HUDEP-2 (cell line): ENCODE measurements at regions not wholly inside any gene's neighbourhood (a gene's known extent, or its start where the extent isn't known, plus 50 kb on each side); places are given as distances from the start of the nearest gene placed in this dataset.

Source experiments
- DNase-seq, 76 experiments: peaks; one replicate each; lab custom pipeline; 2025; ENCODE audit not compliant: unreplicated experiment in 76 of 76; lab: John Stamatoyannopoulos, UW

DNA sequence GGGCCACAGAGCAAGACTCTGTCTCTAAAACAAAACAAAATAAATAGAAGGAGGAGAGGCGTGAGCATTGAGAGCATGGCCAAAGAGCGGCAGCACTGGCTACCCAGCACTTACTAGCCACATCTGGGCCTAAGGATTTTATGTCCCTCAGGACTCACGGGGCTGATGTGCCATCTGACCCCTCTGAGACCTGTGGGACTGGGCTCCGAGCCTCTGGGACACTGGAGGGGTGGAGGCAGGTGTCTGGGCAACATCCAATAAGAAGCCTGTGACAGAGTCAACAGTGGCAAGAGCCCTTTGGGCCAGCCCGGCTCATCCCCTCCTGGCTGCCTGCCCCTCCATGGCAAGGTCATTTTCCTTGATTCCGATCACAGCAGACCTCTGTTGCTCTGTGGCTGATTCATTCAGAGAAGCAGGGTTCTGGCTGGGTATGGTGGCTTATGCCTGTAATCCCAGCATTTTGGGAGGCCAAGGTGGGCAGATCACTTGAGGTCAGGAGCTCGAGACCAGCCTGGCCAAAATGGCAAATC is 60.7 kb downstream of the RRM2 start:
- DNase-seq: no peak

DNA sequence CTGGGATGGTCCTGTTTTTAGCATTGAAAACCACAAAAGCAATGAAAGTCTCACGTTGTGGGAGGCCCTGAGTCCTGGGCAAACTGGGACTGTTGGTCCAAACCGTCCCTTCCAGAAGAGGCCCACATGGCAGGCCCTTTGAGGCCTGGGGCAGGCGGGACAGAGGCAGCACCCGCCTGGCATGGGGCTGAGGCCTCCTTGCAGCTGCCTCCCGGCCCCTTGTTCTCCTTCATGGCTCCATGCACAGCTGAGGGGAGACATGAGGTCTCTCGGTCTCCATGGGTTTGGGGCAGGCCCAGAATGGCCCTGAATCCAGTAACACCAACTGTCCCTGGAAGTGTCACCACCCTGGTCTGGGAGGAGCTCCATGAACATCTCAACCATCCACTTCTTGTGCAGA is 61.9 kb downstream of the RRM2 start:
- DNase-seq: no peak

DNA sequence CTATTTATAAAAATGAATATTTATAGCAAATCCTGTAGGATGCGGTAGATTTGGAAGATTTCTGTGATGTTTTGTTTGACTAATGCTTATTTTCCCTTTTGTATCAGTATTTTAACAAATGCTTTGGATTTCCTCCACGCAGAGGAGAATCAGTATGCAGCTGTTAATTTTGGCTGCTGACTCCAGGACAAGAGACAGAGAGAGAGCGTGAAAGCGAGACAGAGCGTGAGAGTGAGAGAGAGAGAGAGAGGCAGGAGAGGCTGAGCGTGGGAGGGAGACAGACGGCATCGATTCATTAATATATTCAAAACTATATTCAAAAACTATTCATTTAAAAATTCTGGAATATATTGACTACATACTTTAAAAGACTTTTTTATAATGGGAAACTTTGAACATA is 62.5 kb downstream of the RRM2 start:
- DNase-seq: no peak

DNA sequence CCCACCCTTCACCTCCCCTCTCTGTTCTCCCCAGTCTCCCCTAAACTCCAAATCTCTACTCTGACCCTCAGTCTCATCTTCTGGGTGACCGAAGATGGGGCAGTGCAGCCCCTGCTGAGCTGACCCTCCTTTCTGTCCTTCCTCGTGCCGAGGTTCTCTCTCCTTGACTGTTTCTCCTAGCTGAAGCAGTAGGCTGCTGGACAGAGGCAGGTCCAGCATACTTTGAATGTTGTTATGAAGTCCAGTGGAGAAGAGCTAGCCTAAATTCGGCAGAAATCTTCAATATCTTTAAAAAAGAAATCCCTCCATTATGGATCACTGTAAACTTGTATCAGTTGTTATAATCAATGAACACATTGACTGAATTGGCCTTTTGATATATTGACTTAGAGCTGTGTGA is 63.2 kb downstream of the RRM2 start:
- DNase-seq: no peak

DNA sequence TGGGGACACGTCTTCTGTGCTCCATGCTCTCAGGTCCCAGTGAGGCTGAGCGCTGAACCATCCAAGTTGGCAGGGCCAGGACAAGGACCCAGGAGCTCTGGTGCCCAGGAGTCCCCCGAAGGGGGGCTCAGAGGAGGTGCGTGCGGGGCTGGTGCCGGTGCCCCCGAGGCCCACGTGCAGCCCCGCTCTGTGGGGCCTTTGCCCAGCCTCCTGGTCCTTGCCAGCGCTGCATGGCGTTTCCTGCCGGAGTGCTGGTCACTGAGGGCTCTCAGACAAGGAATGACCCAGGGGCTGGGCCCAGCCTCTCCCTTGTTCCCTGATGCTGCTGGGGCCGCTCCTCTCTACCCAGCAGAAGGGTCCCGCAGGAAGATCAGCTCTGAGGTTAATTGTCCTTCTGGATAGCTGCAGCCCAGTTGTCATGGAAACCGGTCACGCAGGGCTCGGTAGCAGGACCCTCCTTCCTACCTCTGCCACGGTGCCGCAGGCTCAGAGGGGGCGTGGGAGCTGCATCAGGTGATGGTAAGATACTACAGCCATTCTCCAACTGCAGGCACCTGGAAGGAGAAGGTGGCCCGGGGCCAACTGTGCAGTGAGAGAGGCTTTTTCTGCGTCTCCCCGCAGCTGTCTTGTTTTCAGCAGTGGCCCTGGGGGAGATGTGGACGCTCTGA is 64.5 kb downstream of the RRM2 start:
- DNase-seq: no peak

DNA sequence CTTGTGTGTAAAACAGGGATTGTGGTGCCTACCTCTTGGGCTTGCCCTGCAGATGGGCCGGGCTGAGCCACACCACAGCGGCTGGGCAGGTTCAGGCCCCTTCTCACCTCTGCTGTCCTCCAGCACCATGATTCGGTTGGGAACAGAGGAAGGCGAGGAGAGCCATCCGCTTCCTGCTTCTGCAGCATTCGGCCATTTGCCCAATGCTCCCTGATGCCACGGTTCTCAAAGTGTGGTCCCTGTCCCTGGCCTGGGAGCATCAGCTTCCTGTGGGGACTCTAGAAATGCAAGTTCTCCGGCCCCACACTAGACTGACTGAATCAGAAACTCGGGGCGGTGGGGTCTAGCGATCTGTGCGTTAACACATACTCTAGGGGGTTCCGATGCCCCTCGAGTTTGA is 65.1 kb downstream of the RRM2 start:
- no peak for DNase-seq

DNA sequence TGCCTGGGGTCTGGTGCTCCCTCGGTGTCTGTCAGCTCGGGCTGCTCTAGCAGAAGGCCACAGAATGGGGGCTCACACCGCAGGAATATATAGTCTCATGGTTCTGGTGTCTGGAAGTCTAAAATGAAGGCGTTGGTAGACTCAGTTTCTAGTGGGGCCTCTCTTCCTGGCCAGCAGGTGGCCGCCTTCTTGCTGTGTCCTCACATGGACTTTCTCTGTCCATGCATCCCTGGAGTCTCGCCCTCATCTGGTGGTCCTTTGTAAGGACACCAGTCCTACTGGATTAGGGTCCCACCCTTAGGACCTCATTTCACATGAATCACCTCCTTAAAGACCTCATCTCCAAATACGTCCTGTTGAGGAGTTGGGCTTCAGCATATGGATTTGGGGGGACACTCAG is 65.7 kb downstream of the RRM2 start:
- peak in 5 of 76 experiments; percentile 9 to 30 (median 24) for DNase-seq

DNA sequence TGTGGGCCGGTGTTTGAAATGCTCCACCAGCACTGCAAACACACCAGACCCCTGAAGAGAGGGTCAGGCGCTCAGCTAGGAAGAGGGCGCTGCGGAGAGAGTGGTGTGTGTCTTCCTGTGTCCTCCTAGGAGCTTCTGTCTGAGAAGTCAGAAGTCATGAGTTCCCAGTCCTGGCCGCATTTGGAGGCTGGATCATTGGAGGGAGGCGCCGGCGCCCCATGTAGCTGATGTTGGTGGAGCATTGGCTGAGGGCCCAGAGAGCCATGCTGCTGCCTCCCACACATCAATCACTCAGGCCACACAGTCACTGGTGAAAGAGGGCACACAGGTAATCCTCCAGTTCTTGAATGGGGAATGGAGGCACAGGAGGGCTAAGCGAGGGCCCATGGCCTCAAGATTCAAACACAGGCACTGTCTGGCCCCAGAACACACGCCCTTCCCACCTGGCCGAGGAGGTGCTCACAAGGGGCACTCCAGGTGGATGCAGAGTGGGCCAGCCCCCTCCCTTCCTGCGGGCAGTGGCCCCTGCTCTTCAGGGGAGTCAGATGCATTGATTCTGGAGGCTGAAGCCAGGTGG is 66.3 kb downstream of the RRM2 start:
- DNase-seq: peak in 16 of 76 experiments; percentile 5 to 36 (median 18)

DNA sequence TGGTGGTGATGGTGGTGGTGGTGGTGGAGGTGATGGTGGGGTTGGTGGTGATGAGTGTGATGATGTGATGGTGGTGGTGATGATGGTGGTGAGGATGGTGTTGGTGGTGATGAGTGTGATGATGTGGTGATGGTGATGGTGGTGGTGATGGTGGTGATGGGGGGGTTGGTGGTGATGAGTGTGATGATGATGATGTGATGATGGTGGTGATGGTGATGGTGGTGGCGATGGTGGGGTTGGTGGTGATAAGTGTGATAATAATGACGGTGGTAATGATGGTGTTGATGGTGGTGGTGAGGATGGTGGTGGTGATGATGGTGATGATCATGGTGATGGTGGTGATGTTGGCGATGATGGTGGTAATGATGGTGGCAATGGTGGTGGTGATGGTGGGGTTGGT is 67.7 kb downstream of the RRM2 start:
- DNase-seq: no peak

DNA sequence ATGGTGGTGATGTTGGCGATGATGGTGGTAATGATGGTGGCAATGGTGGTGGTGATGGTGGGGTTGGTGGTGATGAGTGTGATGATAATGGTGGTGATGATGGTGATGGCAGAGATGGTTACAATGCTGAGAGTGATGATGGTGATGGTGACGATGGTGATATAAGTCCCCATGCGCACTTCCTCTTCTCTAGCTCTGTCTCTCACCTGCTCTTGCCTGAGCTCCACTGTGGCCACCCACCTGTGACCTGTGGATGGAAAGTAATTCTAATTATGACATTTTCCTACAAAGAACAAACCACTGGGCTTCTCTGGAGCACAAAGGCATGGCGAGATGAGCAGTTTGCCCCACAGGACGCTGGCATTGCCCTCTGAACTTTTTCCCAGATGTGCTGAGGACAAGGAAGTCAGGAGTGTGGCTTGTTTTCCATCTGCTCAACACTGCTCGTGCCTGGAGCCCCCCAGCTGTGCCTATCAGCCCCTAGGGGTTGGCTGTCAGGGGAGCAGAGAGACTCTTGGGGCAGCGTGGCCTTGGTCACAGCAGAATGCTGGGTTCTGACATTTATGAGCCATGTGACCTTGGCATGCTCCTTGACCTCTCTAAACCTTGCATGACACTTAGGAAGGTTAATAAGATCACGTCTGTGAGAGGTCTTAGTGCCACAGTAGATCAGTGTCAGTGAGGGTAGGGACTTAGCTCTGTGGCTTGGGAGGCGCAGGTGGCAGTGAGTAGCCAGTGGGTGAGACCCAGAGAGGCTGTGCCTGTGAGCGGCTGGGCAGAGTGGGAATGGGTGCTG is 68.4 kb downstream of the RRM2 start:
- no peak for DNase-seq

DNA sequence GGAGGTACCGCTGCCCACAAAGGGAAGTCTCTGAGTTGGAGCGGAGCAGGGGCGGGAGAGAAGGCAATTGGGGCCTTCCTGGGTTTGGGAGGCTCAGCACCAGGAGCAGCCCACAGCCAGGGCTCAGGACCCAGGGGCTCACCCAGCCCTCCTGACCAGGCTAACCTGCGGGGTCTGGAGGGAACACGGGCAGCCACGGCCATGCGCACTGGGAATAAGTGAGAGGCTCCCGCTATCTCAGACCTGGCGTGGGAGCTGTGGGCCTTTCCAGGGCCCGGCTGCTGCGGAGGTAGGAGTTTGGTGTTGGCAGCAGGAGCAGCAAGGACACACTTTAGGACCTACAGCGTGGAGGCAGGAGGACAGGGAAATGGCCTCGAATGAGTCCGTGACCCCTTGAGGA is 69.0 kb downstream of the RRM2 start:
- DNase-seq: no peak

DNA sequence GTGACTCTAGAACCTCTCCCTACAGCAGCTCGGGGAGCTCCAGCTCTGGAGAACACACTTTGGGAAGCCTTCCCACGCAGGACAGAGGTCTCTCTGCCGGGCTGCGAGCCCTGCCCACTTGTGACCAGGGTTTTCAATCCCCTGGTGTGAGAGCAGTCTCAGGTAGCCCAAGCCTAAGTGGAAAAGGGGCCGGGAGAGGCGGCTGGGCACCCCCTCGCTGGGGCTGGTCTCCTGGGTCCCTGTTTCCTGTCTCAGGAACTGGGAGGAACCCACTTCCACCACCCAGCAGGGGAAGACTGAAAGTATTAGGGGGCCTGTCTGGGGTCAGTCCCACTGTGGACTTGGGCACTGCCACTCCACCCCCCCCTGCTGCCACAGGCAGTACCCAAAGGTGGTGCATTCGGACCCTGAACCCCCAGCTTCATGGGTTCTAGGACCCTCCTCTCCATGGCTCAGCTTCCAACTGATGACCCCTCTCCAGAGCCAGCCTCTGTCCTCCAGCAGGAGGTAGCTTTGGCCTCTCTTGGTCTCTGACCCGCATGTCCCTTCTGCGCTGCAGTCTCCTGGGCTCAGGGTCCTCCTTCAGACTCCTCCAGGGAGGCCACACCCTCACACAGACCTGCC is 70.0 kb downstream of the RRM2 start:
- no peak for DNase-seq

DNA sequence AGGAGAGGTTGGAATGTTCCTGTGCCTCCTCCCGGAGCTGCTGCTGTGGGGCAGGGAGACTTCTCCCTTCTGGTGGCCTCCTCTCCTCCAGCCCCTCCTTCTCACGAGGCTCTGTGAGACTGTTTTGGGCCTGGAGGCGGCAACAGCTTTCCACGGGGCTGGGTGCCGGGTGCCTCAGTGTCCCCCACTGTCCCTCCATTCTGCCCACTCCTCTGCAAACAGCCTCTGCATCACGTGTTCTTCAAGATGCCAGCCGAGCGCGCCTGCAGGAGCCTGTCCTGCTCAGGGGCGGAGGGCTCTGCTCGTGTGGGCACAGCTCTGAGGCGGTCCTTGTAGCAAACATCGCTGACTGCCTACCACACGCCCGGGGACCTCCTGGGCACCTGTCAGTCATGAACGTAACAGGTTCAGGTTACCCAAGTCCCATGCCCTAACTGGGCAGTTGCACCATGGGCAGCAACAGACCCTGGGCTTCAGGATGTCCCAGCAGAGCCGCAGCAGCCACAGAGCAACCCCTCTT is 70.8 kb downstream of the RRM2 start:
- no peak for DNase-seq

DNA sequence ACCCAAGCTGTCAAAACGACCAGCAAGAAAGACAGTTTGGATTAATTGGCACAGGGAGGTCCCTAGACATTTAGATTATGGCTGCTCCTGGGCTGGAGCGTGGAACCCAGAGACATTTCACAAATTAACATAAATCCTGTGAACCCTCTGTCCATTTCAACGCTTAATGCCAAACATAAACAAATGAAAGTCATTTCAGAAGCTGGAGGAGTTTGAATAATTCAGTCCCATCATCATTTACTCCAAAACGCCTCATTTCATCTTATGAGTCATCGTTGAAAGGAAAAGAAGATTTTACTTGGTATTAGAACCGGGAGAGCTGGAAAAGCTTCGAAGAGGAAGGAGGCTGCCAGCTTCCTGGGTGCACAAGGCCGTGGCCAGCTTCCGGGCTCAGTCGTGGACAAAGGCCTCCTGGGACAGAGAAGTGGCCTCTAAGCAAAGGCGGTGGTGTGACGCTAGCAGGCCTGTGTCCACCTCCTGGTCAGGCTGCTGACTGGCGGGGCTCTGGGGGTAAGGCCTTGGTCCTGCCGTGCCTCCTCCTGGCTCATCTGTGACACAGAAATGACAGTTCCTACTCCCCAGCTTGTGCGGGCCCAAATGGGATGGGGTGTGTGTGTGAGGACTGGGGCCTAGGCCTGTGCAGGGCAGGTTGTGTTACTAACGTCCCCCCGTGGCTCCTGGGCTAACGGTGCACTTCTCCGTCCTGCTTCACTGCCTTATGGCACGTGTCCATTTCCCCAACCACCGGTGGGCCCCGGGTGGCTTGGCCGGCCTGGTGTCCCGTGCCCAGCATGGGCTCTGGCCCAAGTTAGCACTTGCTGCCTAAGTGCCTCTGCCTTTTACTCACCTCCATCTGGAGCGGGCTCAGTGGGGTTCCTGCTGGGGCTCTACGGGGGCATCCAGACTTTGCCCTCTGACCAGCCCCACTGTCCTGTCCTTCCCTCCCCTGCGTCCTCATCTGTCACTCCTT is 71.6 kb downstream of the RRM2 start:
- no peak for DNase-seq

DNA sequence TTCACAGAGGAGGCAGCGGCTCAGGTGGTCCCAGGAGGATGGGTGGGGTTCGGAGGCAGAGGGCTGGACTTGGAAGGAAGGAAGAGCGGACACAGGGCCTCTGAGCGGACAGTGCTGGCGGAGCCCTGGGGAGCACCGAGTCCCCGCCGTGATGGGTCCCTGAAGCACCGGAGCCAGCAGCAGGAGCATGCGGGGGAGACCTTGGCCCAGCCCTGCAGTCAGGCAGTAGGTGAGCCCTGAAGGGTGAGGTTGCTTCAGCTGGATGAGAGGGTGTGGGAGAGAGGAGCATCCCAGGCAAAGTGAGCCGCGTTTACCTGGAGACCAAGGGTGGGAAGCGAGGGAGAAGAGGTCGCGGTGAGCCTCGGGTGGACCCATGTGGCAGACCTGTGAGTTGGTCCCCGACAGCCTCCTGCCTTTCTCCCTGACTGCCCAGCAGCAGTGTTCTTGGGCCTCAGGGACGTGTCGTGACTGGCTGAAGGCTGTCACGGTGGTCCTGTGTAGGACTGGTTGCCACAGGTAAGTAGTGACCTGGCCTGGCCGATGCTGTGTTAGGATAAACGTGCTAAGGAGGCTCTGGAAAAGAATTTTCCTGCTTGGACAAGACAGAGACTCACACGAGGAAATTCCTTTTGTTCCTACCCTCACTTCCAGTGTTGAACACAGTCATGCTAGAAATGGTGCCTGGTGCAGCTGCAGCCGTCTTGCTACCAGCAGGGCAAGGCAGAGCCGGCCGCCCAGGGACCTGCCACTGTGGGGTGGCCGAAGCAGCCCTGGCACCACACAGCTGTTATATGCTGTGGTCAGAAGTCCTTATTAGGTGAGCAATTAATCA is 73.0 kb downstream of the RRM2 start:
- DNase-seq: no peak

DNA sequence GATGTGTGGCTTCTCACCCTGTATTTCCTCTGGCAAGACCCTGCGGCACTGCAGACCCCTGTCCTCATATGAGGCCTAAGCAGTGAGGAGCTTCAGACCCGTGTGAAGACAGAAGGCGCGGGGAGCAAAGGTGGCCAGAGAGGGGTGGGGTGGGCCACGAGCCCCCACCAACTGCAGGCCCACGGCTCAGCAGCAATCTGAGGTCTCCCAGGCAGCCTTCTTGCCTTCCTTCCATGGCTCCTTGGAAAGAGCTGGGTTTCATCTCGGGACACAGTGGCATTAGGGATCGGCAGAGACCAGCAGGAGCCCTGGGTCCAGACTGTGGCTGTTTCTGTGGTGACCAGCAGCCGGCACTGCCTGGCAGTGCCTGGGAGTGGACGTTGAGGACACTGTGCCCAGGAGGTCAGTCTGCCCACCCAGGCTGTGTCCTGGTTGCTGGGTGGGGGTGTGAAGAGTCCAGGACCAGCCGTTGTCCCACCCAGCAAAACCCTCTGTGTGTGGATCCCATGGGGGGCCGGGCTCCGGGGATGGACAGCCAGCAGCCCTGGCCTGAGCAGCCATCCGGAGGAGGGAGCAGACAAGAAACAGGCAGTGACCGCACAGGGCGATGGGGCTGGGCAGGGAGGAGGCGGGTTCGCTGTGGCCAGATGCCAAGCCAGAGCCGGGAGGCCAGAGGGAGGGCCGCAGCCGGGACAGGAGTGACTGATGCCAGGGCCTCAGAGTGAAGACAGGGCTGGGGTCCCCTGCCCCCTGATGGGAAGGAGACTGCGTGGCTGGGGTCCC is 73.8 kb downstream of the RRM2 start:
- DNase-seq: peak in 2 of 76 experiments; percentile 7 to 20

DNA sequence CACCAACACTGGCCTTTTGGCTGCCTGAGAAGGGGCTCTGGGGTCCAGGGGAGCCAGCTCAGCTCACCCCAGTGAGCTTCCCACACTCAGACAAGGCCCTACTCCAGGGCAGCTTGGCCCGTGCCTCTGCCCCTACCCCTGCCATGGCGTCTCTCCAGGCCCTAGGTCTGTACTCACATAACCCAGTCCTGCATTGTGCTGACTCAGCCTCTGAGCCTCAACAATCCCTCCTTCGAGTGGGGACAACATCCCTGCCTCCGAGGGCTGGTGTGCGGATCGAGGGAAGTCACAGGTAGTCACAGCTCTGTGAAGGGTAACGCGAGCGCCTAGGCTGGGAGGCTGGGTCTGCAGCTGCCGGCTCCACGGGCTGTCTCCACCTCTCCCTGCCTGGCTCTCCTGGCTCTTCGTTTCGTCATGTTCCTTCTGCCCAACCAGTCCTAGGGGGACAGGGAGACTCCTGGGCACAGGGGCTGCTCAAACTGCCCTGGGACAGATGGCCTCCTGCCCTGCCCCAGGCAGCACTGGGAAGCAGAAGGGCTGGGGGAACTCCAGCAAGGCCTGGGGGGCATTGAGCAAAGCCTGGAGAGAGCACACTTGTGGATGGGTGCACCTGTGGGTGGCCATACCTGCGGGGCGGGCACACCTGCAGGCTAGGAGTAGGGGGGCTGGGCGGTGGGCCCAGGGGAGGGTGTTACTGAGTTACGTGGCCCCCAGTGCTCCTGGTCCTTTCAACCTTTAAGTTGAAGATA is 74.6 kb downstream of the RRM2 start:
- no peak for DNase-seq

DNA sequence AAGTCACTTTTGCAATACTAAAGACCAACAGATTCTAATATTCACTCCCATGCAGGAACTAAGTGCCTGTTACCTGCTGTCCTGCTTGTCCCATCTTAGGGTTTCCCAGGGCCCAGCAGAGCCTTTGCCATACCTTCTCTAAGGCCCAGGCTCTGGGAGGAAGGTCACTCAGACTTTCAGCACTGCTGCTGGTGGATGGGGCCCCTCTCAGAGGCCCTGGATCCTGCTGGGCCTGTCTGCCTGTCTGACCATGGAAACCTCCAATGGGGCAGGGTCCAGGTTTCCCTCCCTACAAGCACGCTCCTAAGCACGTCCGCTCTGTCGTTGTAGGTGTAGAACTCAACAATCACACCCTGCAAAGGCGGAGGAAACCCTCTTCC is 75.1 kb downstream of the RRM2 start:
- DNase-seq: no peak
